Sigmoid colon (tissue), 4 donors: ENCODE measurements at regions not wholly inside any gene's neighbourhood (a gene's known extent, or its start where the extent isn't known, plus 50 kb on each side); places are given as distances from the start of the nearest gene placed in this dataset.

Source experiments
- EP300 ChIP-seq, 4 donors: sonication (generic); formaldehyde crosslinking; IDR thresholded peaks; one replicate each; pipeline ENCODE4 v1.6.1; 2017; ENCODE audit warnings: antibody characterized with exemption in 4 of 4
- POLR2A ChIP-seq, 2 donors: fragments of 450-650 bp; IDR thresholded peaks; one replicate each; pipeline ENCODE4 v1.6.1; 2016; ENCODE audit warnings: antibody characterized with exemption in 2 of 2, mild to moderate bottlenecking in 2 of 2, moderate library complexity in 2 of 2
- TF ChIP-seq, protein P1 (sequence below), 4 experiments: fragments of 450-650 bp in 3 of 4; fragments of 200-600 bp in 1 of 4; IDR thresholded peaks; one replicate each; pipeline ENCODE4 v1.5.1; 2016 to 2019; ENCODE audit warnings: antibody characterized with exemption in 4 of 4, mild to moderate bottlenecking in 3 of 4, moderate library complexity in 2 of 4

DNA sequence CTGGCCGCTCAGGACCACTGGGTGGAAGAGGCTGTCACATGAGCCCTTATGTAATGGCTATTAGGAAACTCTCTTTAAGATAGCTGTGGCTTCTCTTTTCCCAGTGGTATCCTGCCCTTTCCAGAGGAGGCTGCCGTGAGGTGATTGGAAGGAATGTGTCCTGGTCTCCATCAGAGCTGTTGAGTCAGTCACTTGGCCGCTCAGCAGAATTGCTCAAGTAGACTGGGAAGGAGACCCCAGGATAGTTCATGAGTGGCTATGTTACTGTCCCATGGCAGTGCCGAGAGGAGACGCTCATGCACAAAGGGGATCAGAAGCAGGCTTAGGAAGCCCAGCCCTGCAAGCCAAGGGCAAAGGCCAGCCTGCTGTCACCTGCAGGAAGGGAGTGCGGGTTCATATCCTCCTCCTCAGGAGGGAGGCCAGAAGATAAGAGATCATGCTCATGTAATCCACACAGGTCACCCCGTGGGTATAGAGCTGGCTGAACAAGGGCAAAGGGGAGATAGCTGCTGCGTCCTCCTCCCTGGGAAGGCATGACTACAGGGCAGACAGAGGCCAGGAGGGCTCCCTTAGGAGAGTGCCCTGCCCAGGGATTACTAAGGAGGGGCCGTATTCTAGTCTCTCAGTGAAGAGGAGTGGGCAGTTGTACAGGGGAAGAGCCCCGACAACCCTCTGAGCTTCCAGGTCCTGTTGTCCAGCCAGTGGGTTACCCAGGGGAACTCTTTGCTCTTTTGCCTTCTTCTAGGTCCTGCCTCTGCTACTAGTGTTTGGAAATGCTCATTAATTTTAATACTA, 137.0 kb upstream of the MAX start:
- TF ChIP-seq, protein P1, sequence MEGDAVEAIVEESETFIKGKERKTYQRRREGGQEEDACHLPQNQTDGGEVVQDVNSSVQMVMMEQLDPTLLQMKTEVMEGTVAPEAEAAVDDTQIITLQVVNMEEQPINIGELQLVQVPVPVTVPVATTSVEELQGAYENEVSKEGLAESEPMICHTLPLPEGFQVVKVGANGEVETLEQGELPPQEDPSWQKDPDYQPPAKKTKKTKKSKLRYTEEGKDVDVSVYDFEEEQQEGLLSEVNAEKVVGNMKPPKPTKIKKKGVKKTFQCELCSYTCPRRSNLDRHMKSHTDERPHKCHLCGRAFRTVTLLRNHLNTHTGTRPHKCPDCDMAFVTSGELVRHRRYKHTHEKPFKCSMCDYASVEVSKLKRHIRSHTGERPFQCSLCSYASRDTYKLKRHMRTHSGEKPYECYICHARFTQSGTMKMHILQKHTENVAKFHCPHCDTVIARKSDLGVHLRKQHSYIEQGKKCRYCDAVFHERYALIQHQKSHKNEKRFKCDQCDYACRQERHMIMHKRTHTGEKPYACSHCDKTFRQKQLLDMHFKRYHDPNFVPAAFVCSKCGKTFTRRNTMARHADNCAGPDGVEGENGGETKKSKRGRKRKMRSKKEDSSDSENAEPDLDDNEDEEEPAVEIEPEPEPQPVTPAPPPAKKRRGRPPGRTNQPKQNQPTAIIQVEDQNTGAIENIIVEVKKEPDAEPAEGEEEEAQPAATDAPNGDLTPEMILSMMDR (IDR thresholded peaks at IDR 0.05), result no peak
- TF ChIP-seq POLR2A (IDR thresholded peaks at IDR 0.05) (no peak), EP300 (IDR thresholded peaks at IDR 0.05) (no peak)
